ENCODE measurements at regions not wholly inside any gene's neighbourhood (a gene's known extent, or its start where the extent isn't known, plus 50 kb on each side); places are given as distances from the start of the nearest gene placed in this dataset.

GRCh38 chr6:79421001-79421411 lies 116.2 kb downstream of the LCA5 start:
- DNase-seq (no peak), ATAC-seq (ENCODE audit: low FRiP score in 2 of 2) (no peak)
- Histone ChIP-seq H3K4me3 (no peak overlapping the region), H3K27ac (no peak overlapping the region), H3K27me3 (no peaks in the 10 kb centered on the region), H3K4me1 (peaks cover 0 to 7% (median 6%) of the 10 kb centered on the region in 4 donors), H3K36me3 (no peaks in the 10 kb centered on the region), H3K9me3 (no peaks in the 10 kb centered on the region)
- WGBS, 2 donors, result 84 to 94% methylated on average over 4 of the region's 4 CpGs
- TF ChIP-seq POLR2A (IDR thresholded peaks at IDR 0.05) (no peak), POLR2AphosphoS5 (IDR thresholded peaks at IDR 0.05) (no peak), EP300 (IDR thresholded peaks at IDR 0.05) (no peak), CTCF (IDR thresholded peaks at IDR 0.05) (no peak)

GRCh38 chr6:79420054-79420453 lies 117.2 kb downstream of the LCA5 start:
- peaks cover 0 to 7% (median 6%) of the 10 kb centered on the region in 4 donors for H3K4me1 ChIP-seq
- WGBS, 2 donors, result 33 to 35% methylated on average over 1 of the region's 1 CpG
- H3K27me3 ChIP-seq, result no peaks in the 10 kb centered on the region
- H3K36me3 ChIP-seq, result no peaks in the 10 kb centered on the region
- ATAC-seq (ENCODE audit: low FRiP score in 2 of 2) (no peak), DNase-seq (no peak)
- TF ChIP-seq EP300 (IDR thresholded peaks at IDR 0.05), result no peak
- no peaks in the 10 kb centered on the region for H3K9me3 ChIP-seq
- no peak overlapping the region for H3K27ac ChIP-seq
- H3K4me3 ChIP-seq, result no peak overlapping the region

- H3K36me3 ChIP-seq, result no peaks in the 10 kb centered on the region
- H3K4me3 ChIP-seq, result no peak overlapping the region
- 36 to 39% methylated on average over 2 of the region's 2 CpGs for WGBS, 2 donors
Measured at GRCh38 chr6:79416931-79417330, 120.3 kb downstream of the LCA5 start.

GRCh38 chr6:79413562-79414002 lies 123.6 kb downstream of the LCA5 start:
- TF ChIP-seq POLR2AphosphoS5 (IDR thresholded peaks at IDR 0.05), result no peak
- peak in 2 of 4 donors; percentile 35 to 54 for TF ChIP-seq EP300 (IDR thresholded peaks at IDR 0.05)
- no peaks in the 10 kb centered on the region for H3K9me3 ChIP-seq
- no peak overlapping the region for H3K4me3 ChIP-seq
- no peaks in the 10 kb centered on the region for H3K36me3 ChIP-seq
- H3K4me1 ChIP-seq, result peaks cover 0 to 8% (median 1%) of the 10 kb centered on the region in 4 donors
- no peaks in the 10 kb centered on the region for H3K27me3 ChIP-seq
- H3K27ac ChIP-seq, result no peak overlapping the region
- no peak for DNase-seq
- peak; percentile 19 to 55 for ATAC-seq (ENCODE audit: low FRiP score in 2 of 2)
- 7 to 16% methylated on average over 2 of the region's 2 CpGs for WGBS, 2 donors

More at GRCh38 chr6:79416931-79417330, 120.3 kb downstream of the LCA5 start:
- DNase-seq, result no peak
- Histone ChIP-seq H3K27me3 (no peaks in the 10 kb centered on the region), H3K4me1 (peaks cover 2 to 7% (median 4%) of the 10 kb centered on the region in 4 donors), H3K9me3 (no peaks in the 10 kb centered on the region), H3K27ac (no peak overlapping the region)
- no peak for ATAC-seq (ENCODE audit: low FRiP score in 2 of 2)
- no peak for TF ChIP-seq EP300 (IDR thresholded peaks at IDR 0.05)
- TF ChIP-seq CTCF (IDR thresholded peaks at IDR 0.05), result no peak
- TF ChIP-seq POLR2AphosphoS5 (IDR thresholded peaks at IDR 0.05), result no peak
- TF ChIP-seq POLR2A (IDR thresholded peaks at IDR 0.05), result no peak

- H3K27me3 ChIP-seq, result no peaks in the 10 kb centered on the region
- WGBS, 2 donors, result 86 to 94% methylated on average over 2 of the region's 2 CpGs
- ATAC-seq (ENCODE audit: low FRiP score in 2 of 2) (no peak), DNase-seq (no peak)
- H3K4me3 ChIP-seq, result no peak overlapping the region
- TF ChIP-seq EP300 (IDR thresholded peaks at IDR 0.05), result no peak
- no peak for TF ChIP-seq POLR2AphosphoS5 (IDR thresholded peaks at IDR 0.05)
- no peak for TF ChIP-seq CTCF (IDR thresholded peaks at IDR 0.05)
- no peak for TF ChIP-seq POLR2A (IDR thresholded peaks at IDR 0.05)
- no peaks in the 10 kb centered on the region for H3K9me3 ChIP-seq
- no peaks in the 10 kb centered on the region for H3K36me3 ChIP-seq
- no peak overlapping the region for H3K27ac ChIP-seq
- H3K4me1 ChIP-seq, result peaks cover 0 to 9% (median 1%) of the 10 kb centered on the region in 4 donors
Measured at GRCh38 chr6:79410806-79411205, 126.4 kb downstream of the LCA5 start.

- Histone ChIP-seq H3K4me3 (no peak overlapping the region), H3K27me3 (no peaks in the 10 kb centered on the region), H3K36me3 (no peaks in the 10 kb centered on the region), H3K27ac (no peak overlapping the region), H3K4me1 (peaks cover 0 to 9% (median 1%) of the 10 kb centered on the region in 4 donors), H3K9me3 (no peaks in the 10 kb centered on the region)
- WGBS, 2 donors, result 68 to 74% methylated on average over 7 of the region's 7 CpGs
- no peak for DNase-seq
- ATAC-seq (ENCODE audit: low FRiP score in 2 of 2), result no peak
- no peak for TF ChIP-seq POLR2AphosphoS5 (IDR thresholded peaks at IDR 0.05)
- TF ChIP-seq POLR2A (IDR thresholded peaks at IDR 0.05), result no peak
- no peak for TF ChIP-seq CTCF (IDR thresholded peaks at IDR 0.05)
- TF ChIP-seq EP300 (IDR thresholded peaks at IDR 0.05), result no peak
Measured at GRCh38 chr6:79408256-79408974, 128.8 kb downstream of the LCA5 start.
